Endothelial cell (in vitro differentiated cells): ENCODE measurements at regions not wholly inside any gene's neighbourhood (a gene's known extent, or its start where the extent isn't known, plus 50 kb on each side); places are given as distances from the start of the nearest gene placed in this dataset.

Experiments
- DNase-seq: peaks from one replicate; pipeline ENCODE4 v3.0.0; 2021; ENCODE audit warnings: low spot score
- H3K27ac Mint-ChIP-seq: one replicate; pipeline ENCODE4 v1.8.0; 2021; ENCODE audit warnings: mixed read lengths, inconsistent platforms; ENCODE audit not compliant: unreplicated experiment
- H3K27me3 Mint-ChIP-seq: one replicate; pipeline ENCODE4 v1.8.0; 2021; ENCODE audit warnings: mild to moderate bottlenecking, moderate library complexity, mixed read lengths, inconsistent platforms; ENCODE audit not compliant: unreplicated experiment
- H3K36me3 Mint-ChIP-seq: one replicate; pipeline ENCODE4 v1.8.0; 2021; ENCODE audit warnings: mild to moderate bottlenecking, low read depth, mixed read lengths, inconsistent platforms; ENCODE audit not compliant: unreplicated experiment
- H3K4me1 Mint-ChIP-seq: one replicate; pipeline ENCODE4 v1.8.0; 2021; ENCODE audit warnings: mild to moderate bottlenecking, mixed read lengths, inconsistent platforms; ENCODE audit not compliant: unreplicated experiment
- H3K4me3 Mint-ChIP-seq: one replicate; pipeline ENCODE4 v1.8.0; 2021; ENCODE audit warnings: mild to moderate bottlenecking, mixed read lengths, inconsistent platforms; ENCODE audit not compliant: unreplicated experiment
- H3K9me3 Mint-ChIP-seq: one replicate; pipeline ENCODE4 v1.8.0; 2021; ENCODE audit warnings: mixed read lengths, inconsistent platforms; ENCODE audit not compliant: unreplicated experiment
- CTCF ChIP-seq: fragments of 200-600 bp; sonication (generic); IDR thresholded peaks from one replicate; pipeline ENCODE4 v1.5.0; 2021; ENCODE audit warnings: antibody characterized with exemption; ENCODE audit not compliant: unreplicated experiment

DNA sequence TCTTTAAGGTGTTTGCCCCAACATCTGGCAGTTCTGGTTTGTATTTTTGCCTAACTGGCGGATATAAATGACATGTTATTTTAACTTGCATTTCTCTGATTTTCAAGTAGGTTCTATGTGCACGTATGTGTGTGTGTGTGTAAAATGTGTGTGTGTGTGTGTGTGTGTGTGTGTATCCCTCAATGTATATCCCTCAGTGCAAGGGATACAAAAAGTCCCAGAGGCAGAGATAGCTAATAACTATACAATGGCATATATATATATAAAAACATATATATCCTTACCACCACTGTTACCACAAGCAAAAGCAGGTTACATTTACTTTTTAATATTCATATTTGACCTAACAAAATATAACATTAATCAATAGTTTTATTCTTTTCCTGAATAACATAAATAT is 95.0 kb upstream of the NR5A2 start:
- no peaks in the 10 kb centered on the region for H3K4me1 Mint-ChIP-seq
- H3K36me3 Mint-ChIP-seq, result no peaks in the 10 kb centered on the region
- no peak for DNase-seq
- no peaks in the 10 kb centered on the region for H3K27me3 Mint-ChIP-seq
- no peak overlapping the region for H3K4me3 Mint-ChIP-seq
- no peaks in the 10 kb centered on the region for H3K9me3 Mint-ChIP-seq
- no peak for TF ChIP-seq CTCF
- H3K27ac Mint-ChIP-seq, result no peak overlapping the region

DNA sequence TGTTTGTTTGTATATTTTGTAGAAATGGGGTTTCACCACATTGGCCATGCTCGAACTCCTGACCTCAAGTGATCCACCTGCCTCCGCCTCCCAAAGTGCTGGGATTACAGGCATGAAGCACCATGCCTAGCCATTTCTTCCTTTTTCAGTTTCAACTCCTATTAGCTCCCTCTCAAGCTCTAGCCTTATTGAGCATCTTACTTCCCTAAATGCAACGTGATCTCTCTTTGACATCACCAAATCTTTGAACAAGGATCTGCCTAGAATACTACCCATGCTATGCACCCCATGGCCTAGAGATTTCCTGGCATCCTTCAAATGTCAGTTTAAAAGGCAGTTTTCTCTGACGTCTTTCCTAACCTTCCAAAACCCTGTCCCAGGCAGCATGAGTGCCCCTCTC is 91.1 kb upstream of the NR5A2 start:
- peaks cover 1% of the 10 kb centered on the region for H3K27me3 Mint-ChIP-seq

GRCh38 chr1:199937161-199937560 is 90.3 kb upstream of the NR5A2 start:
- TF ChIP-seq CTCF, result no peak
- Mint-ChIP-seq H3K4me3 (no peak overlapping the region), H3K27me3 (peaks cover 1% of the 10 kb centered on the region), H3K27ac (no peak overlapping the region), H3K9me3 (no peaks in the 10 kb centered on the region), H3K36me3 (no peaks in the 10 kb centered on the region), H3K4me1 (no peaks in the 10 kb centered on the region)
- no peak for DNase-seq

More for the DNA sequence above, 91.1 kb upstream of the NR5A2 start:
- TF ChIP-seq CTCF, result no peak
- H3K27ac Mint-ChIP-seq, result no peak overlapping the region
- no peak overlapping the region for H3K4me3 Mint-ChIP-seq
- no peaks in the 10 kb centered on the region for H3K4me1 Mint-ChIP-seq
- no peak for DNase-seq
- H3K36me3 Mint-ChIP-seq, result no peaks in the 10 kb centered on the region
- H3K9me3 Mint-ChIP-seq, result no peaks in the 10 kb centered on the region

- Mint-ChIP-seq H3K4me3 (no peak overlapping the region), H3K4me1 (no peaks in the 10 kb centered on the region), H3K27me3 (peaks cover 1% of the 10 kb centered on the region), H3K27ac (no peak overlapping the region), H3K9me3 (no peaks in the 10 kb centered on the region), H3K36me3 (no peaks in the 10 kb centered on the region)
- TF ChIP-seq CTCF, result no peak
- no peak for DNase-seq
Measured at GRCh38 chr1:199937661-199938060, 89.8 kb upstream of the NR5A2 start.

DNA sequence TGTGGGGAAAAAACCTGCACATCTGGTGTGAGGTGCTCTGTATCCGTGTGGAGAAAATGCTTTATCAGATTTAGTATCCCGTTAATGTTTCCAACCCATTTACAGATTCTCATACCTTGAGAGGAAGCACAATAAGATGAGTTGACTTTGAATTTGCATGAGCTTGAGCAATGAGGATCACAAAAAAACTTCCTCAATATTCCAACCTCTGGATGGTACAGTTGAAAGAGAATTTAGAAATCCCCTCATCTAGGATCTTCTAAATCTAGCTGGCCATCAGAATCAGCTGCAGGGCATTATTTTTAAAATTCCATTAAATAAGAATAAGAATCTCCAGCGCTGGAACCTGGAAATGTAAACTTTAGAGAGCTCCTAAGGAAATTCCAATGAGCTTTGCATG is 82.5 kb upstream of the NR5A2 start:
- Mint-ChIP-seq H3K4me1 (no peaks in the 10 kb centered on the region), H3K27me3 (no peaks in the 10 kb centered on the region), H3K36me3 (no peaks in the 10 kb centered on the region), H3K9me3 (no peaks in the 10 kb centered on the region), H3K4me3 (no peak overlapping the region), H3K27ac (no peak overlapping the region)
- no peak for DNase-seq
- no peak for TF ChIP-seq CTCF
